B cell (primary cell): ENCODE measurements at regions not wholly inside any gene's neighbourhood (a gene's known extent, or its start where the extent isn't known, plus 50 kb on each side); places are given as distances from the start of the nearest gene placed in this dataset.

Experiments
- CTCF ChIP-seq: fragments of 200-600 bp; IDR thresholded peaks from one replicate; pipeline ENCODE4 v1.8.0; 2022; ENCODE audit warnings: antibody characterized with exemption, mild to moderate bottlenecking
- EZH2 ChIP-seq: IDR thresholded peaks from 2 replicates; pipeline ENCODE4 v1.6.1; 2012; ENCODE audit warnings: borderline replicate concordance, low read depth, mild to moderate bottlenecking, moderate library complexity, low read length; ENCODE audit not compliant: insufficient read depth, poor library complexity, severe bottlenecking

GRCh38 chr2:104638190-104638858 is 215.6 kb upstream of the POU3F3 start:
- TF ChIP-seq CTCF (no peak), EZH2 (no peak)
